ENCODE measurements at regions not wholly inside any gene's neighbourhood (a gene's known extent, or its start where the extent isn't known, plus 50 kb on each side); places are given as distances from the start of the nearest gene placed in this dataset.

DNA sequence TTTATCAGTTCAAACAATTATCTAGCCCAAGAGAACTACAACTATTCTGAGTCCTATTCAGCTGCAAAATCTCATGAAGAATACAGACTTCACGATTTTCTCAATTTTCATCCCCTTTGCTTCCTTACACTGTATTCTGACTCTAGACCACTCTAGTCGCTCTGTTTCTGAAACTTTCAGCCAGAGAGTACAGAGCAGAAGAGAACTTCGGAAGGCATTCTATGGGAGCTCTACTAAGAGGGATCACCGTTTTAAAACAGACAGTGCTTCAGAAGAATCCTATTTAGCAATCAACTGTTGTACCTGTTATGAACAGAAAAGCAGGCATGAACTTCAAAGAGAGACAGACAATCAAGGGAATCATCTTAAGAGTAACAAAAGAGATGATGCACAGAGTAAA lies 419.4 kb downstream of the SHQ1 start:
- no peak for DNase-seq

DNA sequence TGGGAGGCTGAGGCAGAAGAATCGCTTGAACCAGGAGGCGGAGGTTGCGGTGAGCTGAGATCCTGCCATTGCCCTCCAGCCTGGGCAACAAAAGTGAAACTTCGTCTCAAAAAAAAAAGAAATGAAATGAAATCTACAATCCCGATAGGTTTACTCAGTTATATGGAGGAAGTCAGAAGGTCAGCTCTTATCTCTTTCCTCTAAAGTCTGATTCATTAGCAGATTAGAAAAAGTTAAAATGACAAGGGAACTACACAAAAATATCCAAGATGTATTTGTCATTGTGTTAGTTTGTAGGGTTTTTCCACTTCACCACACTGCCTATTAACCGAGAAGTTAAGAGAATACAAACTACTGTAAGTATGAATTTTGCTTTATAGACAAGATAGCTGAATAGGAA lies 420.6 kb downstream of the SHQ1 start:
- no peak for DNase-seq

DNA sequence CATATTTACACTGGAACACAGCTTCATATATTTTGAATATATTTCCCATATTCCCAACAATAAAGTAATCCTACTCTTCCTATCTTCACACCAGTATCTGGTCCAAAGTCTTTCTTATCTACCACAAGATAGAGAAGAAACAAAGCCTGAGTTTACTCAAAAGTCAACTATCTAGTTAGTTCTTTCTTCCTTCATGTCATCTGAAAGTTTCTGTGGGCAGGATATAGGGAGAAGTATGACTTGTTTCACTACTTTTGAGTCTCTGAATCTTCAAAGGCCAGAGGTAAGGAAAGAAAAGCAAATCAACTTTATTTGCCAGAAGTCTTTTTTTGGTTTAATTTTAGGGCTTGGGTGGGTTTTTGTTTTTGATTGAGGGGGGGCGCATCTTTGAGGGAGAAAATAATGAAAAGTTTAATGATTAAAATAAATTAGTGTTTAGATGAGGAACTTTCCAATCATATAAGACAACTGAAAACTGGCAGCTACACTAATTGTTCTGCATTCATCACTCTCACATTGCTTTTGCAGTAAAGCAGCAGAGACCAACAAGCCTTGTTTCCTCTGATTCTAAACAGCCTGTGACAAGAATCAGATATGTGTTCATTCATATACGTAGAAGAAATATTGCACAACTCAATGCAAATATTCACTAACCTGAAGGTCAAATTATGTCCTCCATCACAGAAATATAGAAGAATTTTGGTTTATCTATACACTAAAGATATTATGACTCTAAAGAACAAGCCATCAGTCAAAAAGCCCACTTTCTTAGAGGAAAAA lies 421.4 kb downstream of the SHQ1 start:
- DNase-seq, result no peak

DNA sequence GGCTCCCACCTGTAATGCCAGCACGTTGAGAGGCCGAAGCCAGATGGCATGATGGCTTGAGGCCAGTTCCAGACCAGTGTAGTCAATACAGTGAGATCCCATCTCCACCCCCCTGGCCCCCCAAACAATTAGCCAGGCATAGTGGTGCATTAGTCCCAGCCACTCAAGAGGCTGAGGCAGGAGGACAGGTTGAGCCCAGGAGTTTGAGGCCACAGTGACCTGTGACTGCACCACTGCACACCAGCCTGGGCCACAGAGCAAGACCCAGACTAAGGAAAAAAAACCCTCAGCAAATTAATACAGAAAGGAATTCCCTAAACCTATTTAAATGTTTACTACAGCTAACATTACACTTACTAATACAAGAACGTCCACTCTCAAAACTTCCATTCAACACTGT lies 424.6 kb downstream of the SHQ1 start:
- DNase-seq, result no peak

DNA sequence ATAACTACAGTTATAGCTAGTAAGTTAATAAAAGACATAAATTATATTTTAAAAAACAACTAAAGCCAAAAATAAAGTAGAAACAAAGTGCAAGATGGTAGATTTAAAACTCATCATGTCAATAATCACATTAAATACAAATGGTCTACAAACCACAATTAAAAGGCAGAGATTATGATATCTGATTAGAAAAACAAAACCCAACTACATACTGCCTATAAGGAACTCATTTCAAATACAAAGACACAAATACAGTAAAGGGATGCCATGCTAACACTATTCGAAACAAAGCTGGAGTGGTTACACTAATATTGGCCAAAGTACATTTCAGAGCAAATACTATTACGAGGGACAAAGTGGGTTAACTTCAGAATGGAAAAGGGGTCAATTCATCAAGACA lies 426.5 kb downstream of the SHQ1 start:
- DNase-seq, result no peak

DNA sequence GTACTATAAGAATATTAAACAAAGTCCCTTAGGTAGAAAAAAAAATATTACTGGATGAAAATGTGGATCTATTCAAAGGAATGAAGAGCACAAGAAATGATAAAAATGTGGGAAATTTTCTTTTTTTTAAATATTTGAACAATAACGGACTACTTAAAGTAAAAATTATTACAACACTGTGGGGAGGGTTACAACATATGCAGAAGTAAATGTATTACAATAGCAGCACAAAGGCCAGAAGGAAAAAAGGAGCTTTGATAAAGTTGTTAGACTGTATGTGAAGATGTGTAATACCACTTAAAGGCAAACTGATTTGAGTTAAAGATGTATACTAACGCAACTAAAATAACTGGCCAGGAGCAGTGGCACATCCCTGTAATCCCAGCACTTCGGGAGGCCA lies 427.1 kb downstream of the SHQ1 start:
- DNase-seq, result no peak

DNA sequence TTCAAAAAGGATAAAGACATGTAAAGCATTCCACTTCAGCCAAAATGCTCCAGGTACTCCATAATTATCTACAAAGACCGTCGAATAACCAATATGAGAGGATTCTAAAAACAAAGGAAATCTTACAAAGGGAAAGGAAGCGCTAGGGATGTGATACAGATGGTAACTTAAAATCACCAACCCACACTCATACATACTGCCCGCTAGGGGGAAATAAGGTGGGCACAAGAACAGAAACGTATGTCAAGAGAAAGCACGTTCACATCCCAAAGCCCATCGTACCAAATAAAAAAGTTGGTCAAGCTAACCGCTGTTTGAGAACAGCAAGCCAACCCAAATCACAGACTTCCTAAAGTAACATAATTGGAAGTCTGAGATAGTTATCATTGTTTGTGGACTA lies 429.4 kb downstream of the SHQ1 start:
- no peak for DNase-seq

DNA sequence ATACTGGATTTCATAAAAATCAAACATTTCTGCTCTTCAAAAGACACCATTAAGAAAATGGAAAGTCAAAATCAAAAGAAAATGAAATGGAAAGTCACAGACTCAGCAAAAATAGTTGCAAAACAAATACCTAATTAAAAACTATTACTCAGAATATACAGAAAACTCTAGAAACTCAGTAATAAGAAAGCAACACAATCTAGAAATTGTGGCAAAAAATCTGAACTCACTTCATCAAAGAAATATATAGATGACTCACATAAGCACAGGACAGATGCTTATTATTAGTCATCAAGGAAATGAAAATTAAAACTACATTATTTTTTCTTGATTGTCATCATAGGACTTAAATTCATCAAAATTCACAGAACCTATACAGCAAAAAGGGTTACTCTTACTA lies 430.0 kb downstream of the SHQ1 start:
- DNase-seq, result no peak

DNA sequence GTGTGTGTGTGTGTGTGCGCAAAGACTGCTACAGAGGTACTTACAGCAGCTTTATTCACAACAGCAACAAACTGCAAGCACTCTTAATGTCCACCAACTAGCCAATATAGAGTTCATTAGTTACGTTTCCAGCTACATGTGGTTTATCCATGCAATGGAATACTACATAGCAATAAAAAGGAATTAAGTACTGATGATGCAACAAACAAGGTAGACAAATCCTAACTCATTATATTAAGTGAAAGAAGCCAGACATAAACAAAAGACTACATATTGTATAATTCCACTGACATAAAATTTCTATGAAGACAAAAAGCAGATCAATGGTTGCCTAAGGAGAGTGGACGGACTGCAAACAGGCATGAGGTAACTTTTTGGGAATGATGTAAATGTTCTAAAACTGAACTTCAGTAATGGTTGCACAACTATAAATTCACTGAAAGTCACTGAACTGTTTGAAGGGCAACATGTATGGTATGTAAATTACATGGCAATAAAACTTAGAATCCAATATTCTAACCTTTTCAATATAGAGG lies 433.7 kb downstream of the SHQ1 start:
- DNase-seq, result no peak

DNA sequence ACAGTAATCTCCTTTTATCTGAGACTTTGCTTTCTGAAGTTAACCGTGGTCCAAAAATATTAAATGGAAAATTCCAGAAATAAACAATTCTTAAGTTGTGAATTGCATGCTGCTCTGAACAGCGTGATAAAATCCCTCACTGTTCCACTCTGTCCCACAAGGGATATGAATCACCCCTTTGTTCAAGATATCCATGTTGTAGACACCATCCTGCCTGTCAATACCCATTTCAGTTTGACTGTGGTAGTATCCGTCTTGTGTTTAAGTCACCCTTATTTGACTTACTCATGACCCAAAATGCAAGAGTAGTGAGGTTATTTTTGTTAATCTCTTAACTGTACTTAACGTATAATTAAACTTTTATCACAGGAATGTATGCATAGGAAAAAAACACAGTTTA lies 435.0 kb downstream of the SHQ1 start:
- DNase-seq, result no peak

DNA sequence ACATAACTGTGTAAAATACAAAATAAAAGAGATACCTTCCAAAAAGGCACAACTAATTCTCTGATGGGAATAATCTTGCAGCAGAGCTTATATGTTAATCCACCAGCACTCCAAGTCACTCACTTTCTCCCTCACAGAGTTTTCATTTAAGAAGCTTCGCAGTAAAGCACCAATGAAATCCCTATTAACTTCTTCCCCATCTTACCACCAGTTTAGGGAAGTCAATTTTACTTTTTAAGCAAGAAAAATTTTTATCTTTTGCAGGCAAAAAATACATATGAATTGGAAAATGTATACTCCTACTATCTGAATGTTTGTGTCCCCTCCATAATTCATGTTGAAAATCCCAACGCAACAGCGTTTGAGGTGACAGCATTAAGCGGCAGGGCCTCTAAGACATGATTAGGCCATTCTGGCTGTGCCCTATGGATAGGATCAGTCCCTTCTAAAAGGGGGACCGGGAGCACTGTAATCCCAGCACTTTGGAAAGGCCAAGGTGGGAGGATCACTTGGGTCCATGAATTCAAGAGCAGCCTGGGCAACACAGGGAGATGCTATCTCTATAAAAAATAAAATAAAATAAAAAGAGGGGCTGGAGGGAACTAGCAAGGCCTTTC lies 435.8 kb downstream of the SHQ1 start:
- no peak for DNase-seq

DNA sequence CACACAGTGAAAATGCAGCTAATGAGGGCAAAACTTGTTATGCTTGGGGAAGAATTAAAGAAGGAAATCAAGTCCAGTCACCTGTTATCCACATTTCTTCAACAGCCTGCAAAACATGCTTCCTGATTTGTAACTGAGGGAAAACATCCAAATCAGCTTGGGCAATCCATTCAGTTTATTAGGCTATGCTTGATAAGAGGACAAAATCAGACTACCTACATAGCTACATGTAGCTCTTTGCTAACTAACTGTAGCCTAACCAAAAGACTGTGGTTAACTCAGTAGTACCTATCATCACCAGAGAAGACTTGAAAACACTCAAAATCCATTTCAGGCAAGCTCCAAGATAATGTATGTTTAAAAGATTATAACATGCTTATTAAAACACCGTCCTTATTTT lies 436.4 kb downstream of the SHQ1 start:
- DNase-seq, result no peak

DNA sequence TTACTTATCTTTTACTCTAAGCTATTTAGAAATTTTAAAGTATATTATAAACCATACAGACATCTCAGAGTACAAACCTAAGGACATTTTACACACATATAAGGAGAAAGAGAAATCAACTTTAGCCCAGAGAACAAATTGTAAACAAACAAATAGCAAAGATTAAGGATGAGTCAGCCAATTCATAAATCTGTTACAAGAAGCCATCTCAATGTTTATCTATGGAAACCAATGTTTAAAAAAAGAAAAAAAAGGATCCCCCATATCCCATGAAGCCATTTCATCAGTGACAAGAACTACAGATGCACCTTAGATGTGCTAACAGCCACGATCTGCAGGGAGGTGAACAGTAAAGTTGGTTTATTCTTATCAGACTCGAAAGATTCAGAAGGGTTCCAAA lies 437.1 kb downstream of the SHQ1 start:
- DNase-seq, result no peak

DNA sequence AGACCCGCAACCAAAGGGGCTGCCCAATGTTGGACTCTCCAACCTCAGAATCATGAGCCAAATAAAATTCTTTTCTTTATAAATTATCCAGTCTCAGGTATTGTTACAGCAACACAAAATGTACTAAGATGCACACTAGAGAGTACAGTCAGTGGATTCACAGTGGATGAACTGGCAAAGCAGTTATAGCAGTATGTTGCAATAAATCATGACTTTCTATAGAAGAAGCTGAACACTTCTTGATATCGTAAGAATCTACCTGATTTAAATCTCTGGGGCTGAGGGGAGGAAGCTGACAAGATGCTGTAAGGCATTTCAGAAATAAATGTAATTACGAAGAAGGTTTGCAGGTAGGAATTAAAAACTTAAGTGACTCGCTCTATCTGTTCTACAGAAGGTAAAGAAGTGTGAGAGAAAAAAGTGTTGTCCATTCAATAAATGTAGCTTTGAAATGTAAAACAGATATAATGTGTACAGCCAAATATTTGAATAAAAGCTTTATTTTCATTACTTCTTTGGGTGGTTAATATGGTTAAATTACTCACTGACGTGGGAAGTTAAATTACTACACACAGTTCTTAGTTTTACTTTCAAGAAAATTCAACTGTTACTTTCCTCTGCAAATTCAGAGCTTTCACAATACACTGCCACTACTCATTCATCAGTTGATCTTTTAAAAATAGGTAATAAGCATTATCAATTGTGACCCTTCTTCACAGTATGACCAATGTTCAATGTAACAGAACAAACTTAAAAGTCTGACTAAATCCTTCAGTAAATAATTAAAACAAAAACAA lies 439.1 kb downstream of the SHQ1 start:
- DNase-seq, result no peak

DNA sequence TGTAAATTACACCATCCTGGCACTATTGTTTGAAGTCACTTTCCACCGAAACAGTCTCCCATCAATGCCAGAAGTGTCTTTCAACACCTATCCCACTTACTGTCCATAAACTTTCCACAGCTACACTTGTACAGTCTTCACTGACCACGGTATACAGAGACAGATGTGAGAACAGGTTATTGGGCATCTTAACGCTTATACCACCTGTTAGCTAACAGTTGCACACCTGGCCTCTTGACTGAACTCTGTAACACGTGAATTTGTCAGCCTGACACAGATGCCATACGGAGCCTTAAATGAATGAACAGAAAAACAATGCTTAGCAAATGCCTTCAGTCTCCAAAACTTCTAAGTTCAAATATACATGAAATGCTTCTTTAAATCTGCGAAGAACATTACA lies 440.5 kb downstream of the SHQ1 start:
- DNase-seq, result no peak

DNA sequence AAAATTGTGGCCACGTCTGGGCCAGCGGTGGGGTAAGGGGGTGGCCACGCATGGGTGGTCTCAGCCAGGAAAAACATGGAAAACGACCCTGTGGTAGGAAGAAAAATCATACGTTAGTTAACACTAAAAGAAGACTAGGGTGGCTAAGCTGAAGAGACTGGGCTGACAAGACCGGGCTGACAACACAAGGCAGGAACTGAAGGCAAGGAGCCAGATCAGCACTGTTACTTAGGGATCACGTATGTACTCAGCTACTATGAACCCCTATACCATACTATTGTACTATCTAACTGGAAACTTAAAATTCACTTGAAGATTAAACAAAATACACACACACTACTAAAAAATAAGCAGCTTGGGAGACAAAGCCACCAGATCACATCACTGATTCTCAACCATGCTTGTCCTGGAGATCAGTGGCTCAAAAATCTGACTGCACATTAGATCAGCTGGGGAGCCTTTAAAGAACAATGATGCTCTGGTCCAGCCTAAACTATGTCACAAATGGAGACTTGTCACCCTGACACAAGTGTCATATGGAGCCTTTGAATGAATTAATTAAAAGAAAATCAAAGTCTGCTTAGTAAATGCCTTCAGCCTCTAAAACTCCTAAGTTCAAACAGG lies 442.2 kb downstream of the SHQ1 start:
- no peak for DNase-seq

DNA sequence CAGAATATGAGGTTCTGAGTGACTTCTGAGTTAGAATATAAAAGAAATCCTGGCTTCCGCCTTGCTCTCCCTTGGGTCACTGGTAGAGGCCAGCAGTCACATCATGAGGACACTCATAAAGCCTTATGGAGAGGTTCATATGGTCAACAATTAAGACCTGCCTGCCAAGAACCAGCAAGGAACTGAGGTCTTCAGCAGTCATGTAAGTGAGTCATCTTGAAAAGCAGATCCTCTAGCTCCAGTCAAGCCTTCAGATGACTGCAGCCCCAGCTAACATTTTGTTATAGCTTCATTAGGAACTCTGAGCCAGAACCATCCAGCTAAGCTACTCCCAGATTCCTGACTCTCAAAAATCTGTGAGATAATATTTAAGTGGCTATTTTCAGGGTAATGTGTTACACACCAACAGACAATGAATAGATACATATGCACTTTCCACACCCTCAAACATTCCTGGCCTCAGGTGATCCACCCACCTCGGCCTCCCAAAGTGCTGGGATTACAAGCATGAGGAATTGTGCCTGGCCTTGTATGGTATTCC lies 447.2 kb downstream of the SHQ1 start:
- DNase-seq, result no peak

DNA sequence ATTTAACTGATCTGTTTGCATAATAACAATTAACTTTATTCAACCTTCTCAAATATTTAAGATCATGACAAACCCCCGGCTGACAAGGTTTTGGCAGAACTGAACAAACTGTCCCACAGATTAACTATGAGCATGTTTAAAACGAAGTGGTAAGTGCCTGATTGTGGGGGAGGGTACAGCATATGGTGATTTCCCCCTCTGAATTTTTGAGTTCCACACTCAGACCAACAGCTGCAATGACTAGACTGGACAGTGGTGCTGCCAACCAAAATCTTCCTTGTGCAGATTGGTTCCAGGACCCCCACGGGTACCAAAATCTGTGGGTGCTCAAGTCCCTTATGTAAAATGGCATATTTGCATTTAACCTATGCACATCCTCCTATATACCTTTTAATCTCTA lies 449.5 kb downstream of the SHQ1 start:
- no peak for DNase-seq

DNA sequence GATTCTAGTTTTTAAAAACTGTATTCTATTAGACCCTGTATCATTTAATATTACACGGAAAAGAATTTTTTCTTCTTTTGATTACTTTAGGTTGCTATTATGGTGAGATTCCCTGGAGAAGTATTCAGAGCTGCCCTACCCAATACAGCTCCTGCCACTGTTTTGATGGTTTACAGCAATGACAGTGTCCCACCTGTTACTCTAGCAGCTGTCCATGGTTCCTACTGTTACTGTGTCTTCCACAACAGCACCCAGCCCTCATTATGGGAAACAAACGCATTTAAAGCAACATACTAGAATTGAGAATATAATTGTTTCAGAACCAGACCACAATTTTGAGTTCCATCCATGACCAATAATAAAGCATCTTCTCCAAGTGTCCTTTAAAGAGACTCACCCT lies 450.7 kb downstream of the SHQ1 start:
- no peak for DNase-seq

DNA sequence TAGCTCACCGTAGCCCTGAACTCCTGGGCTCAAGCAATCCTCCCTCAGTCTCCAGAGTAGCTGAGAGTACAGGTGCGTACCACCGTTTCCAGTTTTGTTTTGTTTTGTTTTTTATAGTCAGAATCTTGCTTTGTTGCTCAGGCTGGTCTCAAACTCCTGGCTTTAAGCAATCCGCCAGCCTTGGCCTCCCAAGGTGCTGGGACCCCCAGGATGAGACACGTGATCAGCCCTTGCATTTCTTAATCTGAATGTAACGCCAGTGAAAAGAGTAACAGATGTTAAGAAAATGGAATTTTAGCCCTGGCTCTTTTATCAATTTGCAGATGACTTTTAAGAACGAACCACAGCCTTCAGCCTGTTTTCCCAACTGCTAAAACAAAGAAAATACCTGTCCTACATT lies 451.3 kb downstream of the SHQ1 start:
- DNase-seq, result no peak

DNA sequence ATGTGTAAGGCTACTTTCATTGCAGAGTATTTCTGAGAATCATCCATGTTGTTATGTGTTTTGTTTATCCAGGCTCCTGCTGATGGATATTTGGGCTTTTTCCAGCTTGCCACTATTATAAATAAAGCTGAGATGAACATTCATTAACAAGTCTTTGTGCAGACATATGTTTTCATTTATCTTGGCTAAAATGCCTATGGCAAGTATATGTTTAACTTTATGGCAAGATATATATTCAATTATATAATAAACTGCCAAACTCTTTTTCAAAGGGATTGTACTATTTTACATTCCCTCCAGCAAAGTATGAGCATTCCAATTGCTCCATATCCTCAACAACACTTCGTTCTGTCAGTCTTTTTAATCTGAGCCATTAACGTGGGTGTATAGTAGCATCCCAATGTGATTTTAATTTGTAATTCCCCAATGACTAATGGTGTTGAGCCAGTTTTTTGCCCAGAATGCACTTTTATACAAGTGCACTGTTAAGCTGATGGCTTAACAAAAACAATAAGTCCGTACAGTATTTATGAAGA lies 452.4 kb downstream of the SHQ1 start:
- no peak for DNase-seq

DNA sequence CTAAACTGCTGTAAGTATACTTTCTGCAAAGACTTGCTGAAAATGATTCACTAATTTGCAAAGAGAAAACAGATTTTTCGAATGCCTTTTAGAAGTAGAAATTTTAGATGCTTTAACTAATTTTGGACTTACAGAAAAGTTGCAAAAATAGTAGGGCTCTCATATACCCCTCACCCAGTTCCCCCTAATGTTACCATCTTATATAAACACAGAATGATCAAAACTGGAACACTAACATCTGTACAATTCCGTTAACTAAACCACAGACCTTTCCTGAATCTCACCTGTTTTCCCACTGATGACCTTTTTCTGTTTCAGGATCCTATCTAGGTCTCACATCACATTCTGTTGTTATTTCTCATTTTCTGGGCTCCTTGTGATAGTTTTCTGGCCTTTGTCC lies 454.8 kb downstream of the SHQ1 start:
- no peak for DNase-seq

DNA sequence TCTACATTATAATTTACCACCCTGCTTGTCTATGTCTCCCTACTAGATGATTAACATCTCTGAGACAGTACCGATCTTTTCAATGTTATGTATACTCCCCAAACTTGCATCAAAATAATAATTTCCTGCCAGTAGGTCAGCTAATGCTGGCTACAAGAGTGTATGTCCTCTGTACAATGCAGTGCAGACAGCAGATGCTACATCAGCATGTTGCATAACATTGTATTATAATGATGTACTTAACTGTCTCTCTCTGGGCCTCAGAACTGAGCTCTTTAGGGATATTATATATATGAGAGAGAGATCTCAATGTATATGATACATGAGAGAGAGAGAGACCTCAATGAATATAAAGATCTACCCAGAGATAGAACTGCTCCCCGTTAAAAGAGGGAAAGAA lies 456.6 kb downstream of the SHQ1 start:
- no peak for DNase-seq

Measured in activated gamma-delta T cell (primary cell).